Heart left ventricle (tissue), 13 donors: ENCODE measurements at regions not wholly inside any gene's neighbourhood (a gene's known extent, or its start where the extent isn't known, plus 50 kb on each side); places are given as distances from the start of the nearest gene placed in this dataset.

ENCODE experiments used
- POLR2A ChIP-seq, 2 donors: fragments of 450-650 bp; IDR thresholded peaks; one replicate each; pipeline ENCODE4 v1.6.1; 2017; ENCODE audit warnings: antibody characterized with exemption in 2 of 2, mild to moderate bottlenecking in 2 of 2, moderate library complexity in 2 of 2
- TF ChIP-seq, protein P1 (sequence below), 12 donors: fragments of 200-600 bp; sonication (generic) in 4 of 12; IDR thresholded peaks; one replicate each; pipeline versions ENCODE4 v1.5.0 to v1.8.0; 2018 to 2022; ENCODE audit warnings: antibody characterized with exemption in 12 of 12, mild to moderate bottlenecking in 5 of 12
- donor health status: ischemic (EF 13 %, LVEDD 7.1; RV severe dilation, severe dysfunction).
- donor health status: DM: no; HTN: yes; CAD: no.
- donor health status: DM: no; HTN: no; CAD: no.
- donor health status: ischemic (EF 25% LVEDD 6.9; RV normal size, moderate dysfunction).
- donor health status: ischemic (EF 25% LVEDD 5.7; RV mildly dilated, moderate dysfunction).
- donor health status: ischemic (EF 35%, LVEDD 5.7; RV mildly dilated, moderate dysfunction).
- donor health status: nonischemic (EF 11% LVEDD 7.7; RV severe dilation, severe dysfunction).
- donor health status: DM: yes; HTN: yes; CAD: no.
- donor health status: PGD.
- donor health status: ischemic (EF 29% LVEDD 5.4; RV normal size, mild dysfunction).
- donor health status: nonischemic (EF 23%, LVEDD 6.1; RV moderate dilation, normal function).

DNA sequence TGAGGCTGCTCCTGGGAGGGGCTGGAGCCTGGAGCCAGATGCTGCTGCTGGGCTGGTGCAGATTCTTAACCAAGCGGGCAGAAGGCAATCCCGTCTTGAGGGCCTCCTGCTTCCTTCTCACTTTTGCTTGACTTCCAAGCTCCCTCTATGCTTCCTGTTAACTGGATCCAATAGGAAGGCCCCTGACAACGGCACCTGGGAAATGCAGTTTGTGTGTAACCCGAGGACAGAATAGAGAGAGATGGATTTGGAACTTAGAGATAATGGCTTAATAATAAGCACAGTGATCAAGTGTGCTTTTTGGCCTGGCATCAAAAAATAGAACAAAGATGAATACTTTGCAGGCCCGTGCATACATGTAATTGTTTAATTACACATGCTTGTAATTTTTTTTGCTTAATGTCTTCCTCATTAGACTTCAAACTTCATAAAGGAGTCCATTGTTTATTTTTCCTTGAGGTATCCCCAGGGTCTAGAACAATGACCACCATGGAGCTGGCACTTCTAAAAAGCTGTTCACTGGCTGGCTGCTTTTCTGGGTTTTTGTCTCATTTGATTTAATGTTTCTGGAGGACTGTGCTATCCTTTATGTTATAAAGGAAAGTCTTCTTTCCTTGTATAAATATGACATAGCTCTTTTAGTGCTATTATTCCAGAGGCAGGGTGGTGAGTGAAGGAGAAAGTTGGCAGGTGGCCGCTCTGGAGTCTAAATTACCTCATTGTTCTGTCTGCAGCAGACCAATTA lies 63.3 kb upstream of the MITF start:
- TF ChIP-seq, protein P1, sequence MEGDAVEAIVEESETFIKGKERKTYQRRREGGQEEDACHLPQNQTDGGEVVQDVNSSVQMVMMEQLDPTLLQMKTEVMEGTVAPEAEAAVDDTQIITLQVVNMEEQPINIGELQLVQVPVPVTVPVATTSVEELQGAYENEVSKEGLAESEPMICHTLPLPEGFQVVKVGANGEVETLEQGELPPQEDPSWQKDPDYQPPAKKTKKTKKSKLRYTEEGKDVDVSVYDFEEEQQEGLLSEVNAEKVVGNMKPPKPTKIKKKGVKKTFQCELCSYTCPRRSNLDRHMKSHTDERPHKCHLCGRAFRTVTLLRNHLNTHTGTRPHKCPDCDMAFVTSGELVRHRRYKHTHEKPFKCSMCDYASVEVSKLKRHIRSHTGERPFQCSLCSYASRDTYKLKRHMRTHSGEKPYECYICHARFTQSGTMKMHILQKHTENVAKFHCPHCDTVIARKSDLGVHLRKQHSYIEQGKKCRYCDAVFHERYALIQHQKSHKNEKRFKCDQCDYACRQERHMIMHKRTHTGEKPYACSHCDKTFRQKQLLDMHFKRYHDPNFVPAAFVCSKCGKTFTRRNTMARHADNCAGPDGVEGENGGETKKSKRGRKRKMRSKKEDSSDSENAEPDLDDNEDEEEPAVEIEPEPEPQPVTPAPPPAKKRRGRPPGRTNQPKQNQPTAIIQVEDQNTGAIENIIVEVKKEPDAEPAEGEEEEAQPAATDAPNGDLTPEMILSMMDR (IDR thresholded peaks at IDR 0.05), result no peak
- TF ChIP-seq POLR2A (IDR thresholded peaks at IDR 0.05), result no peak
